K562 (cell line): ENCODE measurements at regions not wholly inside any gene's neighbourhood (a gene's known extent, or its start where the extent isn't known, plus 50 kb on each side); places are given as distances from the start of the nearest gene placed in this dataset.

Source experiments
- ATAC-seq: fragments of 200-7000 bp; cut with Tn5 transposase; 3 replicates; pipeline ENCODE4 v1.9.1; 2020; ENCODE audit warnings: moderate library complexity
- BruUV-seq: library from RNA; stranded (reverse); fragments of 400-500 nt; replicated peaks from 2 replicates; lab custom pipeline; 2021; lab: Mats Ljungman, UMichigan
- CTCF ChIA-PET: fragments of 300-600 bp; formaldehyde crosslinking; extraction: SDS; loops from one replicate; lab custom pipeline; 2021; ENCODE audit warnings: low intra/inter-chr PET ratio; lab: Yijun Ruan, JAX
- POLR2A ChIA-PET: fragments of 300-600, 350-650 bp; sonication (Branson Sonifier 250); formaldehyde crosslinking; extraction: SDS; loops from one replicate; lab custom pipeline; 2021; ENCODE audit warnings: antibody characterized with exemption, inconsistent platforms; lab: Yijun Ruan, JAX
- DNase-seq, 4 experiments: peaks; one replicate each; pipeline versions ENCODE4 v3.0.0 to v3.0.0-alpha.2; 2011 to 2018; ENCODE audit warnings: low spot score in 3 of 4, mixed read lengths in 3 of 4; ENCODE audit errors: extremely low read depth in 1 of 4
- FAIRE-seq: peaks from 2 replicates; lab custom pipeline; 2011; peaks lifted over from hg19 to GRCh38; lab: Jason Lieb, UNC
- H2AFZ ChIP-seq: 2 replicates; pipeline ENCODE4 v1.6.0; 2011; ENCODE audit warnings: low read depth, low read length, control low read depth, inconsistent platforms
- H3K27ac ChIP-seq: fragments of 200-600 bp; 3 replicates; pipeline ENCODE4 v1.8.0; 2011; ENCODE audit warnings: low read depth, mild to moderate bottlenecking, control low read depth, inconsistent platforms, low read length, moderate library complexity, mixed read lengths; ENCODE audit errors: extremely low read depth
- H3K27me3 ChIP-seq, 2 experiments: fragments of 300-600 bp in 1 of 2; 2 replicates in 1 of 2; 3 replicates in 1 of 2; pipeline versions ENCODE4 v1.6.0 to v1.8.0; 2011; ENCODE audit warnings: inconsistent platforms in 2 of 2, low read length in 2 of 2, mild to moderate bottlenecking in 1 of 2, mixed read lengths in 1 of 2, moderate library complexity in 1 of 2; ENCODE audit not compliant: control insufficient read depth in 2 of 2, insufficient read depth in 2 of 2
- H3K36me3 ChIP-seq: fragments of 300-600 bp; 3 replicates; pipeline ENCODE4 v1.8.0; 2011; ENCODE audit warnings: mild to moderate bottlenecking, low read length, inconsistent platforms; ENCODE audit not compliant: control insufficient read depth, insufficient read depth
- H3K4me1 ChIP-seq, 2 experiments: fragments of 200-600 bp in 1 of 2; replicated peaks in 1 of 2; 2 replicates in 1 of 2; 3 replicates in 1 of 2; pipeline versions ENCODE4 v1.5.1 to v1.8.0; 2011; ENCODE audit warnings: inconsistent platforms in 2 of 2, low read length in 2 of 2, mild to moderate bottlenecking in 1 of 2, mixed read lengths in 1 of 2, moderate library complexity in 1 of 2; ENCODE audit not compliant: control insufficient read depth in 2 of 2, insufficient read depth in 2 of 2
- H3K4me2 ChIP-seq: 2 replicates; pipeline ENCODE4 v1.6.1; 2011; ENCODE audit warnings: low read length, control low read depth, inconsistent platforms, mixed read lengths; ENCODE audit not compliant: insufficient read depth
- H3K4me3 ChIP-seq: fragments of 200-600 bp; sonication (generic), shearing (Covaris generic); 2 replicates; pipeline ENCODE4 v1.5.1; 2016; ENCODE audit warnings: control low read depth, inconsistent platforms
- H3K79me2 ChIP-seq: fragments of 200-600 bp; 3 replicates; pipeline ENCODE4 v1.8.0; 2011; ENCODE audit warnings: low read length, inconsistent platforms; ENCODE audit not compliant: control insufficient read depth, insufficient read depth
- H3K9ac ChIP-seq, 2 experiments: 2 replicates each; pipeline versions ENCODE4 v1.6.0 to v1.6.1; 2011; ENCODE audit warnings: low read depth in 2 of 2, low read length in 2 of 2, control low read depth in 1 of 2, inconsistent platforms in 1 of 2, mild to moderate bottlenecking in 1 of 2, mixed read lengths in 1 of 2; ENCODE audit not compliant: insufficient read depth in 1 of 2
- H3K9me1 ChIP-seq: one replicate; pipeline ENCODE4 v1.6.0; 2011; ENCODE audit warnings: inconsistent platforms, mild to moderate bottlenecking, low read length, moderate library complexity; ENCODE audit not compliant: control insufficient read depth, insufficient read depth
- H3K9me3 ChIP-seq: replicated peaks from 2 replicates; pipeline ENCODE4 v1.5.1; 2011; ENCODE audit warnings: low read depth, low read length, inconsistent platforms; ENCODE audit not compliant: control insufficient read depth, insufficient read depth
- H4K20me1 ChIP-seq: replicated peaks from 2 replicates; pipeline ENCODE4 v1.6.1; 2011; ENCODE audit warnings: low read length, inconsistent platforms, mixed read lengths; ENCODE audit not compliant: control insufficient read depth, insufficient read depth
- E2F1 ChIP-seq: sonication (generic); formaldehyde crosslinking; IDR thresholded peaks from 2 replicates; pipeline ENCODE4 v1.8.1; 2023; ENCODE audit warnings: mild to moderate bottlenecking, missing genetic modification reagents, moderate library complexity
- ETV1 ChIP-seq: fragments of 450-650 bp; conservative IDR thresholded peaks from 2 replicates; pipeline ENCODE4 v1.6.1; 2016; ENCODE audit warnings: missing genetic modification characterization, control low read depth, low read depth, missing compliant biosample characterization
- POU5F1 ChIP-seq: fragments of 150-350 bp; IDR thresholded peaks from 2 replicates; pipeline ENCODE4 v1.6.1; 2014; ENCODE audit warnings: borderline replicate concordance, low read length, low read depth, mild to moderate bottlenecking; ENCODE audit not compliant: partially characterized antibody
- TGIF2 ChIP-seq: sonication (generic); formaldehyde crosslinking; IDR thresholded peaks from 2 replicates; pipeline ENCODE4 v1.8.1; 2022; ENCODE audit warnings: mild to moderate bottlenecking, missing genetic modification reagents, moderate library complexity
- in situ Hi-C: fragments of 300-500 bp; cut with MboI; formaldehyde crosslinking; loops from 4 replicates; pipeline ENCODE4 v1.15.0; 2018; ENCODE audit warnings: inconsistent platforms, mixed read lengths
- intact Hi-C: fragments of 100-400 bp; cut with micrococcal nuclease; formaldehyde crosslinking; loops from 2 replicates; pipeline ENCODE4 v1.14.2; 2022

- no peak for TF ChIP-seq E2F1 (CRISPR knock-in tag)
- no peak for TF ChIP-seq ETV1 (tag)
Observed at GRCh38 chr5:40309851-40310250, 369.9 kb upstream of the PTGER4 start (continued).

GRCh38 chr5:40308867-40309266, 370.8 kb upstream of the PTGER4 start:
- no peak overlapping the region for H3K27ac ChIP-seq
- H2AFZ ChIP-seq = no peak overlapping the region
- H4K20me1 ChIP-seq = no peaks in the 10 kb centered on the region
- intact Hi-C loops = no loop called here
- H3K79me2 ChIP-seq = no peaks in the 10 kb centered on the region
- ChIA-PET POLR2A (no interaction called here), CTCF (no interaction called here)
- DNase-seq (no peak), ATAC-seq (no peak), FAIRE-seq (no peak)
- TF ChIP-seq TGIF2 (CRISPR knock-in tag) (no peak), POU5F1 (no peak)
- no peaks in the 10 kb centered on the region; the same call in none of the 2 replicates for H3K9me3 ChIP-seq
- H3K4me3 ChIP-seq = no peak overlapping the region
- H3K9me1 ChIP-seq = no peaks in the 10 kb centered on the region
- no peak overlapping the region for H3K9ac ChIP-seq
- in situ Hi-C loops = no loop called here
- H3K4me2 ChIP-seq = no peak overlapping the region
- no peaks in the 10 kb centered on the region for H3K36me3 ChIP-seq
- no TSS peak for BruUV-seq
- no peaks in the 10 kb centered on the region for H3K27me3 ChIP-seq
- H3K4me1 ChIP-seq = no peaks in the 10 kb centered on the region
